HEK293T (cell line): ENCODE measurements at regions not wholly inside any gene's neighbourhood (a gene's known extent, or its start where the extent isn't known, plus 50 kb on each side); places are given as distances from the start of the nearest gene placed in this dataset.

Experiments
- CTCF ChIA-PET: fragments of 350-600 bp; formaldehyde crosslinking; extraction: SDS; loops from one replicate; lab custom pipeline; 2021; ENCODE audit warnings: antibody characterized with exemption, inconsistent platforms; lab: Yijun Ruan, JAX
- POLR2A ChIA-PET: fragments of 350-600 bp; formaldehyde crosslinking; extraction: SDS; loops from one replicate; lab custom pipeline; 2020; ENCODE audit warnings: antibody characterized with exemption, inconsistent platforms; lab: Yijun Ruan, JAX
- DNase-seq: peaks from one replicate; pipeline ENCODE4 v3.0.0; 2012; ENCODE audit warnings: mixed read lengths; ENCODE audit errors: extremely low spot score
- ARNT ChIP-seq: fragments of 450-650 bp; IDR thresholded peaks from 2 replicates; pipeline ENCODE4 v1.6.1; 2017; ENCODE audit warnings: mild to moderate bottlenecking
- BHLHE40 ChIP-seq: fragments of 450-650 bp; IDR thresholded peaks from 2 replicates; pipeline ENCODE4 v1.6.1; 2016; ENCODE audit warnings: mild to moderate bottlenecking, moderate library complexity, borderline replicate concordance
- CTBP1 ChIP-seq: fragments of 450-650 bp; IDR thresholded peaks from 2 replicates; pipeline ENCODE4 v1.6.1; 2016; ENCODE audit warnings: borderline replicate concordance
- ELF4 ChIP-seq: fragments of 450-650 bp; IDR thresholded peaks from 2 replicates; pipeline ENCODE4 v1.6.1; 2017; ENCODE audit warnings: antibody characterized with exemption
- FOXA1 ChIP-seq: fragments of 450-650 bp; IDR thresholded peaks from 2 replicates; pipeline ENCODE4 v1.6.1; 2016; ENCODE audit warnings: mild to moderate bottlenecking
- FOXK2 ChIP-seq: fragments of 450-650 bp; IDR thresholded peaks from 2 replicates; pipeline ENCODE4 v1.6.1; 2016; ENCODE audit warnings: mild to moderate bottlenecking
- FOXM1 ChIP-seq: fragments of 450-650 bp; IDR thresholded peaks from 2 replicates; pipeline ENCODE4 v1.6.1; 2017; ENCODE audit warnings: mild to moderate bottlenecking, borderline replicate concordance
- HDGF ChIP-seq: fragments of 450-650 bp; IDR thresholded peaks from 2 replicates; pipeline ENCODE4 v1.6.1; 2017; ENCODE audit warnings: antibody characterized with exemption, borderline replicate concordance
- L3MBTL2 ChIP-seq: fragments of 450-650 bp; conservative IDR thresholded peaks from 2 replicates; pipeline ENCODE4 v1.6.1; 2016; ENCODE audit warnings: mild to moderate bottlenecking
- LEF1 ChIP-seq: fragments of 450-650 bp; IDR thresholded peaks from 2 replicates; pipeline ENCODE4 v1.6.1; 2017; ENCODE audit warnings: mild to moderate bottlenecking, borderline replicate concordance
- NFRKB ChIP-seq: fragments of 450-650 bp; IDR thresholded peaks from 2 replicates; pipeline ENCODE4 v1.6.1; 2016; ENCODE audit warnings: mild to moderate bottlenecking, moderate library complexity
- PKNOX1 ChIP-seq: fragments of 450-650 bp; IDR thresholded peaks from 2 replicates; pipeline ENCODE4 v1.6.1; 2016
- SP1 ChIP-seq: fragments of 450-650 bp; IDR thresholded peaks from 2 replicates; pipeline ENCODE4 v1.6.1; 2017
- SUZ12 ChIP-seq: fragments of 450-650 bp; IDR thresholded peaks from 2 replicates; pipeline ENCODE4 v1.6.1; 2016; ENCODE audit warnings: mild to moderate bottlenecking
- TARDBP ChIP-seq: fragments of 450-650 bp; IDR thresholded peaks from 2 replicates; pipeline ENCODE4 v1.6.1; 2016
- ZNF384 ChIP-seq: fragments of 450-650 bp; IDR thresholded peaks from 2 replicates; pipeline ENCODE4 v1.6.1; 2016

DNA sequence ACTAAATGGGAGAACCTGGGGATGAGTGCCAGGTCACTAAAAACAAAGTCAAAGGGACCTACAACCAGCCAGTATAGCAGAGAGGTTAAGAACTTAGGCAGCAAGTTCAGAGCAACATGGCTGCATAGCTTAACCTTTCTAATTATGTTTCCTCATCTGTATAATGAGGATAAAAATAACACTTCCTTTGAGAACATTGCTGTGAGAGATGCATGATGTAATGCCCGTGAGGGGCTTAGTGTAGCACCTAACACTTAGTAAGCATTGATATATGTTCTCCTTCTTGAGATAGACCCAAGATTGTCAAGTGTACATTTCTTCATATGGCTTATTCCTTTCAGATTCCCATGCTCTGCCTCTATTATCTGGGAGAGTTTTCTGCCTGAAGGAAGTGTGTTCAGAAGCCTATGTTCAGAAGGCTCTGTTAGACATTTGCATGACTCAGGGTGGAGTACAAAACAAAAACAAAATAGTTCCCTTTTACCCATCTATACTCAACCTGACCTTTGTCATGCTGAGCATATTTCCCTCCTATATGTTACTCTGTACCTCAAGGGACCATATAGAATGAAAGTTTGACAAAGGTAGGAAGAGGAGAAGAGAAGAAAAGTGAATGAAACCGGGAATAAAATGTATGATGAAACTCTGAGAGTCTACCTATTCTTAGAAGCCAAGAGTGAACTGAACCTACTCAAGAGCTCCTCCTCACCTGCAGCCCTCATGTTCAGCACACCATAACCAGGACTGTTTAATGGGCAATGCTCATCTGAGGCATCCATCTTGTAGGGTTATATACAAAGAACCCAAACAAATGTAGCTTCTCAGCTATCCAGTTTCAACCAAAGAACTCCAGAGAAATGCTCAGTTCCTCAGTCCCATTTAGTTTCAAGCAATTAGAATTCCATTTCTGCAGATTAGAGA, 70.7 kb upstream of the KCNMB2 start:
- TF ChIP-seq FOXM1: no peak
- TF ChIP-seq TARDBP: no peak
- TF ChIP-seq BHLHE40: no peak
- TF ChIP-seq ARNT: no peak
- TF ChIP-seq SUZ12: no peak
- TF ChIP-seq ELF4: no peak
- no peak for TF ChIP-seq PKNOX1
- TF ChIP-seq L3MBTL2: no peak
- TF ChIP-seq SP1: no peak
- TF ChIP-seq HDGF: no peak
- TF ChIP-seq CTBP1: no peak
- TF ChIP-seq FOXA1: no peak
- no peak for TF ChIP-seq FOXK2
- no peak for TF ChIP-seq ZNF384
- DNase-seq: no peak
- ChIA-PET POLR2A (no interaction called here), CTCF (no interaction called here)

DNA sequence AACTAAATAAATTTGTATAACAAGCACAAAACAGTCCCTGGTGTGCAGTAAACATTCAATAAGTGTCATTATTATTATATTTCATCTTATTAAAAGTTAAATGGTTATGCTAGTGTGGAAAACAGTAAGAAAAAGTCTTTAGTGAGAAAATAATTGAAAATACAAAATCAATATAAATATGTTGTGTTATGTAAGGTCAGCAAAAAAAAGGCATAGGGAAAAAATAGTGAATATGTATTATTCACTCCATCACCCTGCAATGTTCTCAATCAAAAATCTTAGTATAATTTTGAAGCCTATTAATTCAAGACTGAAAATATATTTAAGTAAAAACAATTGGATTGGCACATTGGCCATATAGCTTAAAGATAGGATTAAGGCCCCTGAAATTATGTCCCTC, 63.3 kb upstream of the KCNMB2 start:
- no peak for DNase-seq
- ChIA-PET POLR2A (no interaction called here), CTCF (no interaction called here)
- TF ChIP-seq L3MBTL2 (no peak), ELF4 (no peak), TARDBP (no peak), BHLHE40 (no peak), LEF1 (no peak), FOXA1 (no peak), CTBP1 (no peak)

- POLR2A ChIA-PET: no interaction called here
- no peak for DNase-seq
- CTCF ChIA-PET: interaction anchor here (0.7 to 1.0 kb wide), 2 partner anchors 38 to 203 kb away, joined by 3 read pairs; no protein-coding TSS in a partner anchor
- TF ChIP-seq NFRKB (no peak), FOXA1 (no peak), CTBP1 (no peak), TARDBP (no peak), L3MBTL2 (no peak), SUZ12 (no peak), FOXM1 (no peak), ELF4 (no peak)
Observed at GRCh38 chr3:178474526-178474925, 61.7 kb upstream of the KCNMB2 start.

DNA sequence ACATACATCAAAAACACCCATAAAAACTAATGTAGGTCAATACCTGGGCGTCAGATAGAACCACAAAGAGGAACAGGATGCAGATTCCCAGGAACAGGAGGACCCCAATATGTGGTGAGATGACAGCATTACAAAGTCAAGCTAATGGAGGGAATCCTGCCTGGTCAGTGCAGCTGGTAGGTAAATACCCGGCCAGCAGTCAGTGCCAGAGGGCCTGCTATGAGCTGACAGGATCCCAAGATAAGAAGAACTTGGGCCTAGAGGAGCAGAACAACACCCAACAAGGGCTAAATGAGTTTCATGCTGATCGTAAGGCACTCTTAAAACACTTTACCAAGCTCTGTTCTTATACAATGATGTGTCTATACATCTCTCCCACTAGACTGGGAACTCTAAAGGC, 61.2 kb upstream of the KCNMB2 start:
- TF ChIP-seq LEF1 (no peak), SUZ12 (no peak), ARNT (no peak), HDGF (no peak), FOXA1 (no peak), SP1 (no peak), L3MBTL2 (no peak), NFRKB (no peak), PKNOX1 (no peak), BHLHE40 (no peak), TARDBP (no peak)
- POLR2A ChIA-PET: no interaction called here
- DNase-seq: no peak
- CTCF ChIA-PET: interaction anchor here (0.7 kb wide), 1 partner anchor 203 kb away, joined by 3 read pairs; no protein-coding TSS in a partner anchor

GRCh38 chr3:178476886-178477285, 59.4 kb upstream of the KCNMB2 start:
- CTCF ChIA-PET: no interaction called here
- POLR2A ChIA-PET: no interaction called here
- no peak for TF ChIP-seq ZNF384
- TF ChIP-seq FOXK2: no peak
- no peak for TF ChIP-seq SP1
- TF ChIP-seq FOXM1: no peak
- no peak for TF ChIP-seq FOXA1
- no peak for TF ChIP-seq CTBP1
- TF ChIP-seq TARDBP: no peak
- TF ChIP-seq ARNT: no peak
- TF ChIP-seq L3MBTL2: no peak
- no peak for TF ChIP-seq PKNOX1
- TF ChIP-seq BHLHE40: no peak
- no peak for TF ChIP-seq ELF4
- no peak for TF ChIP-seq SUZ12
- no peak for TF ChIP-seq LEF1
- TF ChIP-seq HDGF: no peak
- no peak for TF ChIP-seq NFRKB
- DNase-seq: no peak

GRCh38 chr3:178479446-178479845, 56.8 kb upstream of the KCNMB2 start:
- DNase-seq: no peak
- CTCF ChIA-PET: no interaction called here

More at GRCh38 chr3:178479446-178479845, 56.8 kb upstream of the KCNMB2 start:
- POLR2A ChIA-PET: no interaction called here
- no peak for TF ChIP-seq FOXM1
- no peak for TF ChIP-seq CTBP1
- TF ChIP-seq ZNF384: no peak
- TF ChIP-seq SUZ12: no peak
- no peak for TF ChIP-seq PKNOX1
- TF ChIP-seq TARDBP: no peak
- TF ChIP-seq NFRKB: no peak
- TF ChIP-seq FOXA1: no peak
- TF ChIP-seq ARNT: no peak
- no peak for TF ChIP-seq L3MBTL2
- TF ChIP-seq SP1: no peak
- no peak for TF ChIP-seq LEF1
